Cerebellar nuclear complex (tissue), 1 donor: ENCODE measurements at regions not wholly inside any gene's neighbourhood (a gene's known extent, or its start where the extent isn't known, plus 50 kb on each side); places are given as distances from the start of the nearest gene placed in this dataset.
A peak's percentile ranks its signal among the peaks of the same experiment; 100 is the strongest.
"Not testable (repeated sequence)": the region's sequence is repeated elsewhere in the genome, so short reads cannot be mapped to it uniquely, and the experiment has no call there.

Experiments used
- DNase-seq, 2 experiments: peaks; one replicate each; lab custom pipeline; 2025; lab: John Stamatoyannopoulos, UW

DNA sequence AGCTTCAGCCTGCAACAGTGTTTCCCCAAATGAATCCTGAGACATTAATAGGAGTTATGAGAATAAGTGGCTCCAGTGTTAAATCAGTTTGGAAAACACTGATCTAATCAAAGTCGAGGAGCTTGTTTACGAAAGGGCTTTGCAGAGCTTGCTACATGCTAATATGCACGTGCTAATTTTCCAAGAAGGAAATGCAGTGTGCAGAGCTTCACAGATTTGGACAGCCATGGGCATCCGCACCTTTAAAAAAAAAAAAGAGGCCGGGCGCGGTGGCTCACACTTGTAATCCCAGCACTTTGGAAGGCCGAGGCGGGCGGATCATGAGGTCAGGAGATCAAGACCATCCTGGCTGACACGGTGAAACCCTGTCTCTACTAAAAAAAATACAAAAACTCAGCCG lies 79.7 kb upstream of the LMO2 start:
- DNase-seq: not testable (repeated sequence)

DNA sequence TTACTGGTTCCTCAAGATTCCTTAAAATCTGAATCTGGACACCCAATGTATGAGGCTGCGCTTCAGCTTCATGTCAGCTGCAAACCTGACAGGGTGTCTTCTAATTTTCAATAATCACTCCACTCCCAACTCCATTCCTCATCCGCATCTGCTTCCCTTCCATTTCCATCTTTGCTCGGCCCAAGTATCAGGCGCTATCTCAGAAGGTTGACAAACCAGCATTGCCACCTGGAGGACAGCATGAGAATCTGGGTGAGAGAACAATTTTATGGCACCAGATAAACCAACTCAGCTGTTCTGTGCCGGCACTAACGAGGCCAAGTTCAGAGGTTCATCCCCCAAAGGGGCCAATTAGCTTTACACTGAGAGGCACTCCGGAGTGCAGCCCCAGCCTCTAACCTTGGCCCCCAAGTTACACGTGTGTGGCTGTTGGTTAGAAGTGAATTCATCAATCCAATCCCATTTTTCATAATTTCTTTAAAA lies 79.1 kb upstream of the LMO2 start:
- no peak for DNase-seq

DNA sequence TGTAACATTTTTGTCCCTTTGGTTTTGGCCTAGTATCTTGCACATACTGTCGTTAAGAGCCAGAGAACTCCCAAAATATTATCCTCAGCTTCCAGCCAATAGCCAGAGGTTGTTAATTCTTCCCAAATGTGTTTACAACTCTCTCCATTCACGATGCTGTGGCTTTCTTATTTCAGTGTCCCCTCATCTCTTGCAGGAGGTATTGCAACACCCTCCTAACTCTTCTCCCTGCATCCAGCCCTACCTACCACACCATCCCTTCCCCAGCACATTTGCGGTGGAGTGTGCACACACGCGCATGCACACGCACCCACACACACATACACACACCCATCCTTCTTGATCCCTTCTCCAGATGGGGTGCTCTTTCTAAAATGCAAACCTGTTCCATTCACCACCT lies 75.6 kb upstream of the LMO2 start:
- no peak for DNase-seq

DNA sequence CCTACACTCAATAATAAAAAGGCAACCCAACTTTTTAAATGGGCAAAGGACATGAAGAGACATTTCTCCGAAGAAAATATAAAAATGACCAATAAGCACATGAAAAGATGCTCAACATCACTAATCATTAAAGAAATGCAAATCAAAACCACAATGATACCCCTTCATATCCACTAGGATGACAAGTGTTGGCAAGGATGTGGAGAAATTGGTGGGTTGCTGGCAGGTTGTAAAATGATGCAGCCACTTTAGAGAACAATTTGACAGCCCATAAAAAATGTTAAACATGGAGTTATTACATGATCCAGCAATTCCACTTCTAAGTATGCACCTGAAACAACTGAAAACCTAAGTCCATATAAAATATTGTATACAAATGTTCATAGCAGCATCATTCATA lies 73.2 kb upstream of the LMO2 start:
- no peak for DNase-seq

DNA sequence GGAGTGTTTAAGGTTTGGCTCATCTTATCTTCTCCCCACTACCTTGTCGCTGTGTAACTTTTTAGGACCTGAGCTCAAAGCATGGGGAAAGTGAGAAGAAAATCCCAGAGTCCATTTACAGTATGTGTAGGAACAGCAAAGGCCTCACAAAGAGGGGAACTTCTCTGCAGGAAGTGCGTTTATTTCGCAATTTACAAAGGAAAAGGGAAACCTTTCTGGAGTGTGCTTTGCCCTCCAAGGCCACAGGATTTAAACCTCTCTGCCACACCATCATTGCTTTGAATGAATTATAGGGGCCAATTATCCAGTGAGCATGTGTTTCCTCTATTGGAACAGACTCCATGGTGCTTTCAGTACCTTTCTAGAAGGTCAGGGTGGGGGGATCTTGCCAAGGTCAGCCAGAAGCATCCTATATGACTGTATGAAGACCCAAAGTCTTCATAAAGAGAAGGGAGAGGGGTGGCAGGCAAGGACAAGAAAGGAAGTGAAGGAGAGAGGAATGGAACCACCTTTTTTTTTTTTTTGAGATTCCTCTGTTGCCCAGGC lies 68.1 kb upstream of the LMO2 start:
- DNase-seq: no peak

DNA sequence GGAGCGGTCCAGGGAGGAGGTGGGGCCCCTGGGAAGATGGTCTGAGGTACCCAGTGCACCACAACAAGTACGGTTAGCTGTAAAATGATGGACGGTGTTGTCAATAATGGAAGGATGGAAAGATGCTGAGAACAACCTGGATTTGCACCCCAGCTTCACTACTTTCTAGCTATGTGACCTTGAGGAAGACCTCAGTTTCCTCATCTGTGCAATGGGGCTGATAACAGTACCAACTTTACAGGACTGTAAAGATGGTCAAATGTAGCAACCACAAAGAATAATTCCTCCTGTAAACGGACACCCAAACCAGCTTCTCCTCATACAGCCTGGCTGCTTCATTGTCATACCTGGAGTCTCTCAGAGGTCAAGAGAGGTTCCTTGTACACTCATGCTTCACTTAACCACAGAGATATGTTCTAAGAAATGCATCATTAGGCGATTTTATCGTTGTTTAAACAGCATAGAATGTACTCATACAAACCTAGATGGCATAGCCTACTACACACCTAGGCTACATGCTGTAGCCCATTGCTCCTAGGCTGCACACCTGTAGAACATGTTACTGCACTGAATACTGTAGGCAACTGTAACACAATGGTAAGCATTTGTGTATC lies 65.5 kb upstream of the LMO2 start:
- DNase-seq: no peak

DNA sequence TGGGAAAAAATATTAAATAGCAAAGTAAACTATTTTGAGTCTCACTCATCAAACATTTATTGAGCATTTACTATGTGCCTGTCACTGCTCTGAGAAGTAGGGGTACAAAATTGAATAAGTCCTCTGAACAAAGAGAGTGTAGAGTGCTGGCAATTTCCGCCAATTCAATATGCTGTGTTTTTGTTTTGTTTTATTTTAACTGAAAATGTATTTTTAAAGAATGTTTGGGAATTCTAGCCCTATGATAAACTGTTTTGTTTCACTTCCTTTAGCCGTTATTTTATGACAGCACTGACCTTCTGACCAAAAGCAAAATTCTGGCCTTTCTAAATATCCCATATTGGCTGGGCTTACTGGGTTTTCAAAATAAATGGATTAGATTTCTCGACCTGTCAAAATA lies 64.7 kb upstream of the LMO2 start:
- DNase-seq: no peak

DNA sequence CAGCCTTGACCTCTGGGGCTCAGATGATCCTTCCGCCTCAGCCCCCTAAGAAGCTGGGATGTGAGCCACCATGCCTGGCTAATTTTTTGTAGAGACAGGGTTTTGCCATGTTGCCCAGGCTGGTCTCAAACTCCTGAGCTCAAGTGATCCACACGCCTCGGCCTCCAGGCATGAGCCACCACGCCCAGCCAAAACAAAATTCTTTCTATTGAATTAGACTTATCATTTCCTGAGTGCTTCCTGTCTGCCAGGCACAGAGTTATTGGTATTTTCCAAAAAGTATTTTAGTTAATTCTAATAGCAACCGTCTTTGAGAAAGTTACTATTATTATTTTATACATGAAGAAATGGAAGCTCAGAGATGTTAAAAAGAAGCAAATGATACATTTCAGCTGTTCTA lies 61.4 kb upstream of the LMO2 start:
- no peak for DNase-seq

DNA sequence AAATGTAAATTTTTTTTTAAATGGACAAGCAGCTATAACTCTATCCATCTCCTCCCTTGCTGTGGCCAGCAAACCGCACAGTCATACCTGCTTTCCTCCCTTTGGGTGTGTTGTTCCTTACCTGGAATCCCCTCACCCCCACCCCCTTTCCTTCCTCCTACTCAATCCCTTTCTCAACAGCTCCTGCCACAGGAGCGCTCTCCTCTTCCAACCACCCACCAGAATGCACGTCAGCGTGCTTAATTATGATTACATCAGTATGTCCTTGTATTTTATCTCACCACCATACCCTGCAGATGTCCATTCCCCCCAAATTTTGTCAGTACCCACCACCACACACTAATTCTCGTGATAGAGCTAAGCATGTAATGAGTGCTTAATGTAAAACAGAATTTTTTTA lies 60.9 kb upstream of the LMO2 start:
- DNase-seq: no peak

DNA sequence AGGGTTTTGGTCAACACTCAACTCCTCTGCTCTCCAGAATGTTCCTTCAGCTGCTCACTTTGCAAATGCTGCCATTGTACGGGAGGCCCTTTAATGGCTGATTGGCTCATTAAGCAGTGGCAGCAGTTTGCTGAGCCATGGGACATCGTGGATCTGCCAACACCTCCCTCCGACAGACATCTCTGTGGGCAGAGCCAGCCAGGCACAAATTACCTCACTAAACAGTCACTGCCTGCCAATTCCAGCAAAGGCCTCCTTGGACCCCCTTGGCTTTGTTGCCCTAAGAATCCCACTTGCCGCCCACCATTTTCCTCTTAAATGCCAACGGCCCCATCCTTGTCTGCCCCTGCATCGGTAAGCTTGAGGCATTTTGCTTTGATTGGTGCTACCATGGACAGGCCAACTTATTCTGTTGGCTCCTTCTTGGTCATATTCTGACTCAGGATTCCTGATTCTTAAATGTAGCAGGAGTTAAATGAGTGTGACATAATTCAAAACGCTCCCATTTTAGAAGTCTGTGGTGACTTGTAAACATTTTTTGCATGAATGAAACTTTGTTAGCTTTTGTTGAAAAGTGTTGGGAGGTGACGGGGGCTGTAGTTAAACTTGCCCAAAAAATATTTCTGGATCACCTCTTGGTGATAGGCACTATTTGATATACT lies 57.5 kb upstream of the LMO2 start:
- DNase-seq: peak in 1 of 2 experiments; percentile 41

DNA sequence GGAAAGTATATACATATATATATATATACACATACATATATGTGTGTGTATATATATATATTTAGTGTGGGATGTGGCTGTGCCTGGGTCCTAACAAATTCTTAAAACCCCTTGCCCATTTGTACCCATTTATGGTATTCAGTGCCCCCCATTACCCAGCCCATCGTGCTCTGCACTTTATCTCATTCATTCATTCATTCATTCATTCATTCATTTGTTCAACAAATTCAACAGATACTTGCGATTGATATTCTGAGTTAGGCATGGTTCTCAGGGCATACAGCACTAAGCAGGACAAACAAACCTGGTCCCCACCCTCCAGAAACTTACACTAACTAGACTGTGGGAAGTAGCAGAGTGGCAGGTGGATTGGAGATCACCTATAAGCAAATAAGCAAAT lies 56.6 kb upstream of the LMO2 start:
- DNase-seq: no peak

DNA sequence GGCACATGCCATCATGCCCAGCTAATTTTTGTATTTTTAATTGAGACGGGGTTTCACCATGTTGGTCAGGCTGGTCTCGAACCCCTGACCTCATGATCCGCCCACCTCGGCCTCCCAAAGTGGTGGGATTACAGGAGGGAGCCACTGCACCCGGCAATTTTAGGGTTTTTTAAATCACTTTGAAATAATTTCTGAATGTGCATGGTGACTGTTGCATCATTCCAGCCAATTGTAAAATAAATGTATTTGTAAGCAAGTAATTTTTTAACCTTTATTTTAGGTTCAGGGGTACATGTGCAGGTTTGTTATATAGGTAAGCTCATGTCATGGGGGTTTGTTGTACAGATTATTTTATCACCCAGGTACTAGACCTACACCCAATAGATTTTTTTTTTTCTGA lies 56.0 kb upstream of the LMO2 start:
- DNase-seq: not testable (repeated sequence)

DNA sequence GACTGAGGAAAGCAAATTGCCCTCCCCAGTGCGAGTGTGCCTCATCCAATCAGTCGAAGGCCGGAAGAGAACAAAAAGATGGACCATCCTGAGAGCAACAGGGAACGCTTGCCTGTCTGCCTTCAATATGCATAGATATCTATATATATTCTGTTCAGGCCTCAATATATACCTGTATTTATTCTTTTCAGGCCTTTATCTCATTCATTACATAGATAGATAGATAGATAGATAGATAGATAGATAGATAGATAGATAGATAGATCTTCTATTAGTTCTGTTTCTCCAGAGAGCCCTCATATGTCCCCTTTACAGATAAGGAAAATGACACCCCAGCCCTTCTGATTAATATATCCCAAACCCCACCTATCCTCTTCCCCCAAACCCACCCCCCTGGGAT lies 55.1 kb upstream of the LMO2 start:
- no peak for DNase-seq

DNA sequence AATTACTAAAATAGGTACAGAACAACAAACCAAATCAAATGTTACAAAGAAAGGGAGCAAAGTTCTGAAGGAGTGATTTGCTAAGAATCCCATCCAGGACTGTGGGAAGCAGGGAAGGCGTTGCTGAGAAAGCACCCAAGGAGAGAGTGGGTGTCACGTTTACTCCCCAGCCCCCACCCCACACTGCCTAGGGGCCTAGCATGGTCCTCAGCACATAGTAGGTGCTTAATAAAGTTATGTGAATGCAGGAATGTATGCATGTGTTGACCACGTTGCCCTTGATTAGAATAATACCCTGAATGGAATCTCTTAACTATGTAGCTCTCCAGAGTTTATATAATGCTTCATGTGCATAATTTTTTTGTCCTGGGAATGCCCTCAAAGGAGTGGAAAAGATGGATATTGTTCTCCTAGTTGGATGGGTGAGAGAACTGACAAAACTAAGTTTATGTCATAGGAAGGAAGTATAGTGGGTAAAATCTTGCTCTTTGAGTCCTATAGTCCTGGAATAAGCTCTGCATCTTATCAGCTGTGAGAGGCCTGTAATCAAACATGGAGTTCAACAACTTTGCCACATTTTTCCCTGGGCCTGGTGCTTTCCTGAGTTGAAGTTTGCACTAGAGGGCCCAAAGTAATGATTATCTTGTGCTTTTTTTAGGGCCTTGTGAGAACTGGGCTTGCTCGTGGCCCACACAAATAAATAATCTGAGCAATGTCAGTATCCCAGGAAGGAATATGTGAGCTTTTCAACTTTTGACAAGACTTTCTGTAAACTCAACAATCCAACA lies 53.8 kb upstream of the LMO2 start:
- DNase-seq: no peak

DNA sequence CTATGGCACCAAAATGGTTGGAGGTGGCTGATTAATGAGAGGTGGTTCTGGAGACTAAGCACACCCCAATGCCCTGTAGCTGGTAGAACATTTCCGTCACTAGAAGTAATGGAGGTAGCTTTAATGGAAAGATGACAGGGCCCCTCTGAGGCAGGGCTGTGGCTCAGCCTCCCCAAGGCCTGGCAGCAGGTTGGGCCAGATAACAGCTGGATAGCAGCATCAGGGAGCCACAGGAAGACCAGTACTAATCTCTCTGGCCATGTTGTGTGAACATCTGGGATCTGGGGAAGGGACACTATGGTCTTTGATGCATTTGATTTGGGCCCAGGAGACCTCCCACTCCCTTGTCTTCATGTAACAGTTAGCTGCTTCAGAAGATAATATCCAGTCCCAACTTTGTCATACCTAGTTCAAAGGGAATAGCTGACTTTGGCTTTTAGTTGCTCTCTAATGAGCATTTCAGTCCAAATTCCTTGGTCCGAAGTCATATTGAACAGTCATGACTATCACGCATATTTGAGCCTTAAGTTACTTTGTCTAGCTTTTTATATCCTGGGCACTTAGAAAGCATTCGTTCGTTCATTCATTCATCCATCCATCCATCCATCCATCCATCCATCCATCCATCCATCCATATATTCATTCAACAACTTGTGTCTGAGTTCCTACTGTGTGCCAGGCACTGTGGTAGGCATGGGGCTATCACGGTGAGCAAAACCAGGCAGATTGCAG lies 53.0 kb upstream of the LMO2 start:
- no peak for DNase-seq

DNA sequence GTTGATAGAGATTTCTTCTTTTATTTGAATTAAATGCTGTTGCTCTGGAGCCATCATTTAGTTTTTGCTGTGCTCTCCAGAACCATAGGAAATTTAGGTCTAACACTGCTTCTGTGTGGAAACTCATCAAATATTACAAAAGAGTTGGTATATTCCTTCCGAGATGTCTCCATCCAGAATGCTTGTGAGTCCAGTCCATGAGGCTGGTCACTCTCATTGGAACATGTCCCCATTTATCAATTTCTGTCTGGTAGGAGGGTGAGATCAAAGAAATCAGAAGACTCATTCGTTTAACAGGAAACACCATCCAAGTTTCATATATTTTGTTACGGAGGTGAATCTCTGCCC lies 52.4 kb upstream of the LMO2 start:
- no peak for DNase-seq

DNA sequence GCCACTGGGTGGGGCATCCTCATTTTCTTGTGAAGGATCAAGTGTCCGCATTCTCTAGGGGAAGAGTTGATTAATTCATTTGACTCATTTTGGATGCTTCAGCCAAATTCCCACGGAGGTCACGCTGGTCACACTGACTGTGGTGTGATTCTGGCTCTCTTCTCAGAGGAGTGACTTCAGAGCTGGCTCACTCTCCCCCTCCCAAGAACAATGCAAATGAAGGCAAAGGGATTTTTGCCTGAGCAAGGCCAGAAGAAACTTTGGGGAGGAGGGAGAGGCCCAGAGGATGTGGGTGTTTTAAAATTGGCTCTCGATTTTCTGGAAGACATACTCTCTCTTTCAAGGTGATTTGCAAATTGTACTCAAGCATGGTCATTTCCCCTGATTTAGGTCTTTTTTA lies 51.1 kb upstream of the LMO2 start:
- no peak for DNase-seq

DNA sequence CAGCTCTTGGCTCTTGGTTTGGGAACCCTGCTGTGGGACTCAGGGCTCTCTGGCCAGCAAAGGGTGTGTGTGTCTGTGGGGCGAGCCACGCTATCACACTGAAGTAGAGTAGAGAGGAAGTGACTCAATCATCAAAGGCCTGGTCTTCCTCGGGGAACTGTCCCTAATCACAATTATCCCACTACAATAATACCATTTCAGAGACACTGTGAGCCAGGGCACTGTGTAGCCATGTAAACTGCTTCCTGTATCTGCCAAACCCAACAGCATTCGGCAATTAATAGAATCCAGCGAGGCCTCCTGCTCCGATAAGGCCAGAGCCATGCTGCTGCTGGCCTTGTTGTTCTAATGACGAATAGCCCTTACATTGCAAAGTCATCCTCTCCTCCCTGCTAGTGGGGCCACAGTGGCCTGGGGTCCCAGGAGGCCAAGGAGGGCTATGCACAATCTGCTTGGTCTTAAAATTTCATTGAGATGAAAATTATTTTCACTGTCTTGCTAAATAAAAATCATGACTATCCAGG lies 49.8 kb upstream of the LMO2 start:
- no peak for DNase-seq
